Stimulated activated memory B cell treated with anti-CD40 and anti-IgM and Interleukin-4, amounts not matched to agents 10 μg/mL and 1 μg/mL and 100 μg/mL, for 72 hours (primary cell): ENCODE measurements at regions not wholly inside any gene's neighbourhood (a gene's known extent, or its start where the extent isn't known, plus 50 kb on each side); places are given as distances from the start of the nearest gene placed in this dataset.

Experiments used
- ATAC-seq: fragments of 150-1000 bp; cut with Tn5 transposase; 2 replicates; pipeline ENCODE4 v1.10.0; 2021
- H3K27ac Mint-ChIP-seq: one replicate; pipeline ENCODE4 v1.8.0; 2022; ENCODE audit warnings: mild to moderate bottlenecking, mixed read lengths
- H3K27me3 Mint-ChIP-seq: one replicate; pipeline ENCODE4 v1.8.0; 2022; ENCODE audit warnings: mixed read lengths
- H3K36me3 Mint-ChIP-seq: one replicate; pipeline ENCODE4 v1.8.0; 2022; ENCODE audit warnings: mixed read lengths
- H3K4me1 Mint-ChIP-seq: one replicate; pipeline ENCODE4 v1.8.0; 2022; ENCODE audit warnings: mixed read lengths
- H3K4me3 Mint-ChIP-seq: one replicate; pipeline ENCODE4 v1.8.0; 2022; ENCODE audit warnings: mild to moderate bottlenecking, moderate library complexity, mixed read lengths
- H3K9me3 Mint-ChIP-seq: one replicate; pipeline ENCODE4 v1.8.0; 2022; ENCODE audit warnings: mixed read lengths

DNA sequence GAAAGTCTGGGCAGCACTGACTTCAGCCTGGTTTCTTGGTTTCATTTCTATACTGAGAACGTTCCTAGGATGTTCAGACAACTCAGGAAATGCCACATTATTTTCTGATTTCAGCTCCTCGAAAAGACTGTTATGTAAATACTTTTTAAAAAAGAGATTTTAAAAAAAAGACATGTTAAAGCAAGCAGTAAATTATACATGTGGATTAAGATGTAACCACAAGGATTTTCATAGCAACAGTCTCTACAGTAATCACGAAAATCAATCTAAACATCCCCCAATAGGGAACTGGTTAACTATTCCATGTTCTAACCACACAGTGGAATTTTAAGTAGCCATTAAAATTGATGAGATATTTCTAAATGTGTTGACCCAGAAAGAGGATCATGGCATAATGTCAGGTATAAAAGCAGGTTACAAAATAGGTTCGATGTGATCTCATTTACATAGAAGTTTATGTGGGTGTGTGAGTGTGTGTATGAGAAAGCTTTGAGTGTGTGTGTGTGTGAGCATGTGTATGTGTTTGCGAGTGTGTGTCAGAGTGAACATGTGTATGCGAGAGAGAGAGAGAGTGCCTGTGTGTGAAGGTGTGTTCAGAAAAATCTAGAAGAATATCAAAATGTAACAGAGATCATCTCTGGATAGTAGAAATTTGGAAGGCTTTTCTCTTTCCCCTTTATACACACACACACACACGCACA is 63.0 kb upstream of the ERCC4 start:
- Mint-ChIP-seq H3K36me3 (no peaks in the 10 kb centered on the region), H3K27ac (no peak overlapping the region), H3K4me3 (no peak overlapping the region), H3K27me3 (peaks cover 31% of the 10 kb centered on the region), H3K4me1 (no peaks in the 10 kb centered on the region), H3K9me3 (peaks cover 3% of the 10 kb centered on the region)
- no peak for ATAC-seq

DNA sequence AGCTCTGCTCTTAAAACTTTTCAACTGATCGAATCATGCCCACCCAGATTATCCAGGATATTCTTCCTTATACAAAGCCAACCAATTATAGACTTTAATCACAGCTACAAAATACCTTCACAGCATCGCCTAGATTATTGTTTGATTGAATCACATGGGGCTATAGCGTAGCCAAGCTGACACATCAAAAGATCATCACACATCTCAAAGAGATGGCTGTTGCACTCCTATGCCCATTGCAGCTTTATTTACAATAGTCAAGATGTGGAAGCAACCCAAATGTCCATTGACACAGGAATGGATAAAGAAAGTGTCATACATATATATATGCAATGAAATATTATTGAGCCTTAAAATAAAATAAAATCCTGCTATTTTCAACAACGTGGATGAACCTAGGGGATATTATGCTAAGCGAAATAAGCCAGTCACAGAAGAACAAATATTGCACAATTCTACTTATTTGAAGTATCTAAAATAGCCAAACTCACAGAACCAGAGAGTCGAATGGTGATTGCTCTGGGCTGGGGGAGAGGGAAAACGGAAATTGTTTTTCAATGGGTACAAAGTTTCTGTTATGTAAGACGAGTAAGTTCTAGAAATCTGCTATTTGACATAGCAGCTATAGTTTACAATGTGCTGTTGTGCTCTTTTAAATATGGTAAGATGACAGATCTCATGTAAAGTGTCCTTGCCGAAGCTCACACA is 60.9 kb upstream of the ERCC4 start:
- ATAC-seq: no peak
- no peak overlapping the region for H3K27ac Mint-ChIP-seq
- no peaks in the 10 kb centered on the region for H3K36me3 Mint-ChIP-seq
- peaks cover 31% of the 10 kb centered on the region for H3K27me3 Mint-ChIP-seq
- no peaks in the 10 kb centered on the region for H3K4me1 Mint-ChIP-seq
- peaks cover 7% of the 10 kb centered on the region for H3K9me3 Mint-ChIP-seq
- H3K4me3 Mint-ChIP-seq: no peak overlapping the region

GRCh38 chr16:13863075-13863765 is 56.7 kb upstream of the ERCC4 start:
- peaks cover 21% of the 10 kb centered on the region for H3K27me3 Mint-ChIP-seq
- H3K4me3 Mint-ChIP-seq: no peak overlapping the region
- no peak for ATAC-seq
- no peak overlapping the region for H3K27ac Mint-ChIP-seq
- H3K4me1 Mint-ChIP-seq: peaks cover 11% of the 10 kb centered on the region
- H3K9me3 Mint-ChIP-seq: peaks cover 18% of the 10 kb centered on the region
- H3K36me3 Mint-ChIP-seq: no peaks in the 10 kb centered on the region

- H3K9me3 Mint-ChIP-seq: peaks cover 18% of the 10 kb centered on the region
- ATAC-seq: peak; percentile 63
- peaks cover 11% of the 10 kb centered on the region for H3K4me1 Mint-ChIP-seq
- H3K27me3 Mint-ChIP-seq: peaks cover 31% of the 10 kb centered on the region
- H3K36me3 Mint-ChIP-seq: no peaks in the 10 kb centered on the region
- H3K4me3 Mint-ChIP-seq: peak overlapping the region; percentile 19
- H3K27ac Mint-ChIP-seq: peak overlapping the region; percentile 41
These were observed 55.3 kb upstream of the ERCC4 start for GRCh38 chr16:13864689-13865088.

DNA sequence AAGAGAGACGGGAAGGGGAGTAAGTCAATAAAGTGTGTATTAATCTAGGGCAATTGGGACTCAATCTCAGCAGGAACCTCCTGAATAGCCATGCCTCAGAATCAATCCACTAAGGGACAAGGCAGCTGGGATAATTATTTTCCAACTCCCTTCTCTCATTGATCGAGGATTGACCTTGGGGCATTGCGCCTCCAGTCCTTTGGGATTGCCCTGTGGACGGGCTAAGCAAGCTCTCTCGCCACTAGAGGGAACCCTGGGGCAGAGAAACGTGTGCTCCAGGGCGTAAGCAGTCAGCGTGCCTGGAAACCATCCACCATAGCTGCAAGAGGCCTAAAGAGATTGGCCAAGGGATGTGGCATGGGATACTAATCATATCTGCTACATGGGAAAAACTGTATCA is 53.9 kb upstream of the ERCC4 start:
- Mint-ChIP-seq H3K27me3 (peaks cover 32% of the 10 kb centered on the region), H3K4me1 (peaks cover 11% of the 10 kb centered on the region), H3K36me3 (no peaks in the 10 kb centered on the region), H3K27ac (no peak overlapping the region), H3K4me3 (no peak overlapping the region), H3K9me3 (peaks cover 18% of the 10 kb centered on the region)
- no peak for ATAC-seq
